Transverse colon (tissue), 4 donors: ENCODE measurements at regions not wholly inside any gene's neighbourhood (a gene's known extent, or its start where the extent isn't known, plus 50 kb on each side); places are given as distances from the start of the nearest gene placed in this dataset.

Experiments used
- DNase-seq: peaks from one replicate; pipeline ENCODE4 v3.0.0-alpha.2; 2019
- H3K27ac ChIP-seq, 4 donors: fragments of 200-600 bp; sonication (generic); 2 replicates each; pipeline ENCODE4 v1.5.1; 2016 to 2018; ENCODE audit warnings: inconsistent platforms in 4 of 4
- H3K27me3 ChIP-seq: fragments of 200-600 bp; sonication (generic); 2 replicates; pipeline ENCODE4 v1.5.1; 2017; ENCODE audit warnings: inconsistent platforms
- H3K36me3 ChIP-seq, 4 donors: fragments of 200-600 bp; sonication (generic); 2 replicates each; pipeline ENCODE4 v1.5.1; 2017 to 2019; ENCODE audit warnings: inconsistent platforms in 4 of 4
- H3K4me1 ChIP-seq, 4 donors: fragments of 200-600 bp; sonication (generic); 2 replicates each; pipeline ENCODE4 v1.5.1; 2017 to 2020; ENCODE audit warnings: inconsistent platforms in 4 of 4
- H3K4me3 ChIP-seq, 4 donors: fragments of 200-600 bp; sonication (generic); 1 replicate in 1 of 4; 2 replicates in 3 of 4; pipeline versions ENCODE4 v1.5.1 to v1.6.1; 2017 to 2019; ENCODE audit warnings: inconsistent platforms in 4 of 4
- H3K9me3 ChIP-seq, 2 donors: fragments of 200-600 bp; sonication (generic); 2 replicates each; pipeline ENCODE4 v1.5.1; 2017 to 2019; ENCODE audit warnings: inconsistent platforms in 2 of 2
- EP300 ChIP-seq: sonication (generic); formaldehyde crosslinking; IDR thresholded peaks from one replicate; pipeline ENCODE4 v1.6.1; 2017; ENCODE audit warnings: antibody characterized with exemption, low read depth
- POLR2A ChIP-seq: fragments of 450-650 bp; IDR thresholded peaks from one replicate; pipeline ENCODE4 v1.6.1; 2016; ENCODE audit warnings: antibody characterized with exemption, mild to moderate bottlenecking, moderate library complexity
- POLR2AphosphoS5 ChIP-seq, 3 donors: sonication (generic); formaldehyde crosslinking; IDR thresholded peaks; one replicate each; pipeline ENCODE4 v1.6.1; 2016; ENCODE audit warnings: antibody characterized with exemption in 3 of 3
- WGBS, 2 donors: methylation state at CpG; one replicate each; pipeline ENCODE4 v1.1.5; 2018; ENCODE audit warnings: low coverage in 1 of 2; 5-methylcytosine and 5-hydroxymethylcytosine counted together
- in situ Hi-C, 4 donors: fragments of 200-750 bp; cut with MboI; loops; one replicate each; pipeline versions ENCODE4 v1.15.0 to v1.15.1; 2017; ENCODE audit warnings: low sequenced_read_pairs in 3 of 4, low pct_ligation_motif_present in 1 of 4, low pct_unique_long_range_greater_than_20kb in 1 of 4
- intact Hi-C: fragments of 100-400 bp; cut with DNase I; formaldehyde crosslinking; loops from one replicate; pipeline ENCODE4 v1.15.1; 2023; ENCODE audit warnings: low total_unique reads
- TF ChIP-seq, protein P1 (sequence below), 5 experiments: fragments of 200-600 bp in 3 of 5; fragments of 450-650 bp in 2 of 5; sonication (generic) in 3 of 5; IDR thresholded peaks; 1 replicate in 2 of 5; 2 replicates in 3 of 5; pipeline ENCODE4 v1.5.1; 2016 to 2017; ENCODE audit warnings: antibody characterized with exemption in 5 of 5, inconsistent platforms in 3 of 5, mild to moderate bottlenecking in 2 of 5, moderate library complexity in 1 of 5

DNA sequence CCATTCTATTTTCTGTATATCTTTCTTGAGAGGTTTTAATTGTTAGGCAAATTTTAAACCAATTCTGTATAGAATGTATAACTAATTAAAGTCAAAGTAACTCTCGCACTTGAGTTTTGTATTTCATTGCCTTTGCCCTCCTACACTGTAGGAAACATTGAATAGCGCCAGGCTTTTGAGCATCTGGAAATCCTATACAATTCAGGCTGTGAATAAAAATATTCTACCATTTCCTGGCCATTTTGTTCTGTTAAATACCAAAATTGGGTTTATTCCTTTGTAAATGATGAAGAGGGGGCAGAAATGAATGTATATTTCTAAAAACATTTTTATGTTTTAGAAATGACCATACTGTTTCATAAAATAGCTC lies 571.8 kb upstream of the CLINT1 start:
- TF ChIP-seq POLR2A (no peak), EP300 (no peak), POLR2AphosphoS5 (IDR thresholded peaks at IDR 0.05) (no peak)
- TF ChIP-seq, protein P1, sequence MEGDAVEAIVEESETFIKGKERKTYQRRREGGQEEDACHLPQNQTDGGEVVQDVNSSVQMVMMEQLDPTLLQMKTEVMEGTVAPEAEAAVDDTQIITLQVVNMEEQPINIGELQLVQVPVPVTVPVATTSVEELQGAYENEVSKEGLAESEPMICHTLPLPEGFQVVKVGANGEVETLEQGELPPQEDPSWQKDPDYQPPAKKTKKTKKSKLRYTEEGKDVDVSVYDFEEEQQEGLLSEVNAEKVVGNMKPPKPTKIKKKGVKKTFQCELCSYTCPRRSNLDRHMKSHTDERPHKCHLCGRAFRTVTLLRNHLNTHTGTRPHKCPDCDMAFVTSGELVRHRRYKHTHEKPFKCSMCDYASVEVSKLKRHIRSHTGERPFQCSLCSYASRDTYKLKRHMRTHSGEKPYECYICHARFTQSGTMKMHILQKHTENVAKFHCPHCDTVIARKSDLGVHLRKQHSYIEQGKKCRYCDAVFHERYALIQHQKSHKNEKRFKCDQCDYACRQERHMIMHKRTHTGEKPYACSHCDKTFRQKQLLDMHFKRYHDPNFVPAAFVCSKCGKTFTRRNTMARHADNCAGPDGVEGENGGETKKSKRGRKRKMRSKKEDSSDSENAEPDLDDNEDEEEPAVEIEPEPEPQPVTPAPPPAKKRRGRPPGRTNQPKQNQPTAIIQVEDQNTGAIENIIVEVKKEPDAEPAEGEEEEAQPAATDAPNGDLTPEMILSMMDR (IDR thresholded peaks at IDR 0.05), result no peak
- H3K27me3 ChIP-seq, result no peaks in the 10 kb centered on the region
- in situ Hi-C loops (no loop called here), intact Hi-C loops (no loop called here)
- H3K9me3 ChIP-seq, result no peaks in the 10 kb centered on the region
- DNase-seq, result no peak
- 93 to 95% methylated on average over 2 of the region's 2 CpGs for WGBS, 2 donors
- H3K4me3 ChIP-seq, result no peak overlapping the region
- no peaks in the 10 kb centered on the region for H3K4me1 ChIP-seq
- no peaks in the 10 kb centered on the region for H3K36me3 ChIP-seq
- peak overlapping the region; percentile 24 to 63 (median 41) for H3K27ac ChIP-seq

DNA sequence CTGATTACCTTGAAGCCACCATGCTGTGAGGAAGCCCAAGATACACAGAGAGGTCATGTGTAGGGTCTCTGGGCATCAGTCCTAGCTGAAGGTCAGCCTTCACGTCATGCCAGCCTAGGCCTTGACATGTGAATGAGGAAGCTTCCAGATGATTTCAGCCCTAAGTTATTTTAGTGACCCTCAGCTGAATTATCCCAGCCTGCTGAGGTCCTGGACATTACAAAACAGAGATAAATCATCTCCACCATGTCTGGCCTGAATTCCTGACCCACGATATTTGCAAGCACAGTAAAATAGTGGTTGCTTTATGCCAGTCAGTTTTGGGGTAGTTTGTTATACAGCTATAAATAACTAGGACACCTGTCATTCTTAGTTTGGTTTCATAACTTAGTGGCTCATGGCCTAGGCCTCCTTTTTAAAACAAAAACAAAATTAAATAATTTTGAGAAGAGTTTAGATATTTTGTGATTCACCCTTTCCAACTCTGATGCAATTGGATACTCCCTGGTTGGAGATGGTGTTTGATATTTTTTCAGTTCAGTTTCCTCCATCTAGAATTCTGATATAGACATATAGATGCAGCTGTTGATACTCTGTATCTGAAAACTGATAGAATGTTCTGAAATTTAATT lies 571.3 kb upstream of the CLINT1 start:
- H3K27ac ChIP-seq, result peak overlapping the region; percentile 24 to 63 (median 41)
- in situ Hi-C loops, result no loop called here
- DNase-seq, result no peak
- no peak for TF ChIP-seq POLR2A
- no peak for TF ChIP-seq POLR2AphosphoS5 (IDR thresholded peaks at IDR 0.05)
- TF ChIP-seq, protein P1 (IDR thresholded peaks at IDR 0.05), result no peak
- TF ChIP-seq EP300, result no peak
- H3K9me3 ChIP-seq, result no peaks in the 10 kb centered on the region
- H3K27me3 ChIP-seq, result no peaks in the 10 kb centered on the region
- no peaks in the 10 kb centered on the region for H3K4me1 ChIP-seq
- intact Hi-C loops, result no loop called here
- 44 to 86% methylated on average over 1 to 2 of the region's 2 CpGs for WGBS, 2 donors
- no peak overlapping the region for H3K4me3 ChIP-seq
- no peaks in the 10 kb centered on the region for H3K36me3 ChIP-seq

DNA sequence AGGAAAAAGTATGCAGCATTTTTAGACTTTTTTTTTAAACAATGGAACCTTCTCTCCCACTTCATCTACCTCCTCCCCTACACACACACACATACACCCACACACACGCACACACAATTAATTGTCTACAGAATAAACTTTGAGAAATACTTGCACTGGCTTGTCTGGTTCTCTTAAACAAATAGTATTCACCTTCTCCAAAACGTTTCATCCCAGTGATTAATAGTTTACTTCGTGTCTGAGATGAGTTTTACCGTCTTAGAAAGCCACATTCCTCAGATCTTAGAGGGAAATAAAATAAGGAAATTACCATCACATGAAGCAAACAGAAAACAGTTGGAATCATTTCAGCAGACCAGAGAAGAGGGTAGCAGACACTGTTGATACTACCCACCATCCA lies 570.6 kb upstream of the CLINT1 start:
- TF ChIP-seq EP300 (no peak), POLR2A (no peak), POLR2AphosphoS5 (IDR thresholded peaks at IDR 0.05) (no peak)
- TF ChIP-seq, protein P1 (IDR thresholded peaks at IDR 0.05), result no peak
- Histone ChIP-seq H3K27ac (peak overlapping the region in 1 of 4 donors; percentile 63), H3K4me1 (no peaks in the 10 kb centered on the region), H3K4me3 (no peak overlapping the region), H3K9me3 (no peaks in the 10 kb centered on the region), H3K27me3 (no peaks in the 10 kb centered on the region), H3K36me3 (no peaks in the 10 kb centered on the region)
- 50 to 72% methylated on average over 4 of the region's 4 CpGs for WGBS, 2 donors
- intact Hi-C loops (no loop called here), in situ Hi-C loops (no loop called here)
- no peak for DNase-seq

DNA sequence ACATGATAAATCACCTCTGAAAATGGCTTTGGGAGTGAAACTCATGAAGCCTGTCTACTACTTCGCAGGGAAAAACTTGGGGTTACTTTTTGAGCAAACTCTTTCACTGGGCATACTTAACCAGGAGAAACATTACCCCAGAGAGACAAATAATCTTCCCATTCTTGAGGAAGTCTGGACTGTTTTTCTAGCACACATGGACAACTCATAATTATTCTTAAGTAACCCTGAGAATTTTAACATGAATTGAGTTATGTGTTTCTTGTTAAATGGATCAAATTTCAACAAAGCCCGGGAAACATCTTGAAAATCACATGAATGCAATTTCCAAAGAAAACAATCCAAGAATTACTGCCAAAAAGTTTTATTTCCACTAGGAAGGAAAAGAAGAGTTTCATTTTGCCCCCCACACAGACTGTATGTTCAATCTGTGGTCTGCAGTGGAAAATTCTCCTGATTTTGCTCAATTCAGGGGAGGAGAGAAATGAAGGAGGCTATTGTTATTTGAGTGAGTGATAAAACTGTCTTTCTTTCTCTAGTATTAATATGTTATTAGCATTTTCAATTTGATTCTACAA lies 564.8 kb upstream of the CLINT1 start:
- no peak overlapping the region for H3K27ac ChIP-seq
- no peaks in the 10 kb centered on the region for H3K9me3 ChIP-seq
- intact Hi-C loops (no loop called here), in situ Hi-C loops (no loop called here)
- DNase-seq, result no peak
- no peaks in the 10 kb centered on the region for H3K36me3 ChIP-seq
- no peak for TF ChIP-seq EP300
- no peak for TF ChIP-seq POLR2A
- TF ChIP-seq, protein P1 (IDR thresholded peaks at IDR 0.05), result no peak
- no peak for TF ChIP-seq POLR2AphosphoS5 (IDR thresholded peaks at IDR 0.05)
- 40 to 81% methylated on average over 1 to 2 of the region's 2 CpGs for WGBS, 2 donors
- no peaks in the 10 kb centered on the region for H3K4me1 ChIP-seq
- no peaks in the 10 kb centered on the region for H3K27me3 ChIP-seq
- H3K4me3 ChIP-seq, result no peak overlapping the region
